A204.1 (cell line): ENCODE measurements at regions not wholly inside any gene's neighbourhood (a gene's known extent, or its start where the extent isn't known, plus 50 kb on each side); places are given as distances from the start of the nearest gene placed in this dataset.
"Not testable (repeated sequence)": the region's sequence is repeated elsewhere in the genome, so short reads cannot be mapped to it uniquely, and the experiment has no call there.

Source experiments
- FAIRE-seq: peaks from 2 replicates; lab custom pipeline; 2012; peaks lifted over from hg19 to GRCh38; lab: Jason Lieb, UNC

- not testable (repeated sequence) for FAIRE-seq
Measured at GRCh38 chr18:56438480-56438879, 199.9 kb downstream of the TXNL1 start.

DNA sequence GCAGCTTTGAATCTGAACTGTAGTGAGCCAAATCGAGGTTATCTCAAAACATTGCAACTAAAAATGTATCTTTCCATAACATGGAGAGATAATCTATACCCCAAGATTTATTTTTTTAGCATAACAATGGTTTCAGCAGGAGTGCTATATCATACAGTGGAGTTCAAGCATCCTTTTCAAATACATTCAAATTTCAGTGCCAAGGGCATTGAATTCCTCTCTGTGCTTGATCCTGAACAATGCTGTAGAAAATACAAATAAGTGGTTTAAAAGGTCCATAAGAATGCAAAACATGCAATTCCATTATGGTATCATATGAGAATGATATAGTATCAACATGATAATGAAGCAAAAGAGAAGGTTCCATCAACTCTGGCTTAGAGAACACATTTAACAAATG, 201.7 kb downstream of the TXNL1 start:
- no peak for FAIRE-seq

- no peak for FAIRE-seq
Measured at GRCh38 chr18:56433919-56434318, 204.5 kb downstream of the TXNL1 start.

- FAIRE-seq = no peak
Measured at GRCh38 chr18:56431551-56431950, 206.8 kb downstream of the TXNL1 start.

- FAIRE-seq = no peak
Measured at GRCh38 chr18:56423626-56424025, 214.8 kb downstream of the TXNL1 start.

DNA sequence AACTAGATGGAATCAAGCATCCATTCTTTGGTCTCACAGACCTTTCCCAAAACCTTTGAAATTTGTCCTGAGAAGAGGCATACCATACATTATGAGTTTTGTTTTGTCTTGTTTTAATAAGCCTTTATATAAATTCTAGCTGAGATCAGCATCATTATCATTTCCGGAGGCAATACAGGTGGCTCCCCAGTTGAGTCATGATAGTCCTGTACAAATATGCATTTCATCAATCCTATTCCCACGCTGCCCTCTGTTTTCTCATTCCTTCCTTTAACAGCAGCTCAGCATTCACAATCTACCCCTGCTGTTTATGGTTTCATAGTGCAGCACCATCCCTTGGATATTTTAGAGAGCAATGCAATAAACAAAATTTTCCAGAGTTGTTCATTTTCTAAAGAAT, 216.7 kb downstream of the TXNL1 start:
- no peak for FAIRE-seq

DNA sequence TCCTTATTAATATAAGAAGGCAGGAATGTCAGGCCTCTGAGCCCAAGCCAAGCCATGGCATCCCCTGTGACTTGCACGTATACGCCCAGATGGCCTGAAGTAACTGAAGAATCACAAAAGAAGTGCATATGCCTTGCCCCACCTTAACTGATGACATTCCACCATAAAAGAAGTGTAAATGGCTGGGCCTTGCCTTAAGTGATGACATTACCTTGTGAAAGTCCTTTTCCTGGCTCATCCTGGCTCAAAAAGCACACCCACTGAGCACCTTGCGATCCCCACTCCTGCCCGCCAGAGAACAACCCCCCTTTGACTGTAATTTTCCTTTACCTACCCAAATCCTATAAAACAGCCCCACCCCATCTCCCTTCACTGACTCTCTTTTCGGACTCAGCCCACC, 217.5 kb downstream of the TXNL1 start:
- FAIRE-seq = not testable (repeated sequence)

DNA sequence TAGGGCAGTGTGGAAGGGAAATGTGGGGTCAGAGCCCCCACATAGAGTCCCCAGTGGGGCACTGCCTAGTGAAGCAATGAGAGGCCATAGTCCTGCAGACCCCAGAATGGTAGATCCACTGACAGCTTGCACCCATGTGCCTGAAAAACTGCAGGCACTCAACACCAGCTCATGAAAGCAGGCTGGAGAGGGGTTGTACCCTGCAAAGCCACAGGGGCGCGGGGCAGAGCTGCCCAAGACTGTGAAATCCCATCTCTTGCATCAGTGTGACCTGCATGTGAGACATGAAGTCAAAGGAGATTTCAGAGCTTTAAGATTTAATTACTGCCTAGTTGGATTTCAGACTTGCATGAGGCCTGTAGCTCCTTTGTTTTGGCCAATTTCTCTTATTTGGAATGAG, 224.0 kb downstream of the TXNL1 start:
- FAIRE-seq = no peak

GRCh38 chr18:56413862-56414261, 224.5 kb downstream of the TXNL1 start:
- FAIRE-seq = no peak

GRCh38 chr18:56412951-56413350, 225.4 kb downstream of the TXNL1 start:
- no peak for FAIRE-seq

GRCh38 chr18:56409736-56410135, 228.7 kb downstream of the TXNL1 start:
- FAIRE-seq = no peak

DNA sequence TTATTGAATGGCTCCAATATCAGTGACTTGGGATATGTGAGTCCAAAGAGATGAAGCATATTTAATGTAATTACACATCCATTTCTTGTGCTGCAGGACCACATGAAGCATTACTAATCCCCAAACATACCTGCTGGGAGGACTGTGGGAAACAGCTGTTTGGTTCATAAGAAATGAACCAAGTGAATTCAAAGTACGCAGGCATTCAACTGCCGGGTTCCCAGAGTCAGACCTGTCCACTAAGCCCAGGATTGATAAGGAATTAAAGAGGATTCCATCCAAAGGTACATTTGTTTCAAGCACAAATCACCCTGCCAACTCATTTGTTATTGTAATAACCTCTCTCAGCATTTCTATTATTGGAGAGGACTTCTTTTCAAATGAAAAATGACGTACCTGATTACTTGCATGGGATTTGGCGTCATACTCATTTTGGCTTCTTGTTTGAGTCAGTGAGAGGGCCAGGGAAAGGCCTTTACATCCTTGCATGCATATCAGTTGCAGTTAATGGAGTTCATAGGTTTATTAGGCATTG, 230.7 kb downstream of the TXNL1 start:
- no peak for FAIRE-seq

DNA sequence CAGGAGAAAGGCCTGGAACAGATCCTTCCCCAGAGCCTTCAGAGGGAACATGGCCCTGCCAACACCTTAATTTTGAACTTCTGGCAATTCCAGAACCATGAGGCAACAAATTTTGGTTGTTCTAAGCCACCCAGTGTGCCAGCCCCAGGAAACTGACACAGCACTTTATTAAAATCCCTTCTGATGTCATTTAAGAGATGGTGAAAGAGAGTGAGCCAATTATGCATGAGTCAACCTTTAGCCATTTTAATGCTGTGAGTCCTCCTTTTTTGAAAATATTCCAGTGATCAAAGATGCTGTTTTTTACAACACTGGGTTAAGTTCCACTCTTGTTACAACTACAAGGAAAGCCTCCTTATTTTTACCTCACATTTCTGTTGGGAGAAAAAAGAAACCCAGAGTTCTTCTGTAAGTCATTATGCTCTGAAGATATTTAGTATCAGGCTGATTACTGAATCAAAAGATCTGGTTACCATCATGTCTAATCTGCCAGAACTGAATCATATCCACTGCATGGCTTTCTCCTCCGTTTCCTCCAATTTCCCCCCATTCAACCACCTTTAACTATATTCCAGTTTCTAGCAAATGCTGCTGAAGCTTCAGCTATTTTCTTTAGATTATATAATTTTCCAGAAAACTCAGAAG, 235.4 kb downstream of the TXNL1 start:
- no peak for FAIRE-seq

DNA sequence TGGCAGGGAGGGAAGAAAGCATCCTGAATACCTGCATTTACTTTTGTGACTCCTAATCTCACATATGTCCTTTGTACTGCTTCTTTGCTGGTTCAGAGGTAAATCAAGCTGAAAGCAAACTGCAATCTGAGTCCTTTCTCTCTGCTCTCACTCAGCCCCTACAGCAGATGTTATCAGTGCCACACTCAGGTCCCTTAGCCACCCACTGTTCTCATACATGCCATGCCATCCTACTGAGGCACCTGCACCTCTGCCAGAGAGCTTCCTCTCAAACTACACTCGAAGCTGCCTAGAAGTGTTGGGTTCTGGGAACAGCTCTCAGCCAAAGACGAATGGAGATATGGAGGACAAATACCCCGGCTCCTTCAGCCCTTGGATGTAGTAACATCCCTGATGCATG, 244.5 kb downstream of the TXNL1 start:
- no peak for FAIRE-seq

GRCh38 chr18:56391931-56392590, 246.3 kb downstream of the TXNL1 start:
- no peak for FAIRE-seq

- no peak for FAIRE-seq
Measured at GRCh38 chr18:56390626-56391025, 247.8 kb downstream of the TXNL1 start.

GRCh38 chr18:56389190-56389589, 249.2 kb downstream of the TXNL1 start:
- no peak for FAIRE-seq

DNA sequence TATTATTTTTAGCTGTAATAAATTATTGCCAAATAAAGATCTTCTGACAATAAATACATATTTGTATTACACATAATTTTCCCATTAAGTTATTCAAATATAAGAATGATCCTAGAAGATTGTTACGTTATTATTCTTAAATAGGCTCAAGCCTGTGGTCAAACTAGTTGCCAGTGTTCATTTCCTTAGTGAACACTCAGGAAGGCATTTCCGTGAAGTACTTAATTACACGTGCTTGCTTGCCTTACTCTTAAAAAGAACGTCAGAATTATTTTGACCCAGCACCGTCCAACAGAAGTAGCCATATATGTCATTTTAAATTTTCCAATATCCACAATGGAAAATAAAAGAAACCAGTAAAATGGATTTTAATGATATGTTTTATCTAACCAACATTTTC, 249.8 kb downstream of the TXNL1 start:
- FAIRE-seq = no peak

DNA sequence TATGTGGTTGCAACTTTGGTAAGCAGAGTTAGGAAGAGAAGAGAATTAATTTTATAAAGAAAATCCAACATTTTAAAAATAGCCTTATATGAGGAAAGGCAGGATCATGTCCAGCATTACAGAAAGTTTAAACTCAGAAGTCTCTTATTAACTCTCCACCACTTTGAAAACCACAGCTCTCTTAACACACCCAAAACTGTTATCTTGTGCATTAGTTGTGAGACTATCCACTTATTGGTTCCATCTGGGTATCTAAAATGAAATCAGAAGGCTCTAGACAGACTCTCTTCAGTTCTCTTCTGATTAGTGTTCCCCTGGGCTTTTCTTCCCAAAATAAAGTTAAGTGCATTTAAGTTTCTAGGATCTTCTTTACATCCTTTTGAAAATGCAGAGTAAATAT, 251.5 kb downstream of the TXNL1 start:
- no peak for FAIRE-seq

DNA sequence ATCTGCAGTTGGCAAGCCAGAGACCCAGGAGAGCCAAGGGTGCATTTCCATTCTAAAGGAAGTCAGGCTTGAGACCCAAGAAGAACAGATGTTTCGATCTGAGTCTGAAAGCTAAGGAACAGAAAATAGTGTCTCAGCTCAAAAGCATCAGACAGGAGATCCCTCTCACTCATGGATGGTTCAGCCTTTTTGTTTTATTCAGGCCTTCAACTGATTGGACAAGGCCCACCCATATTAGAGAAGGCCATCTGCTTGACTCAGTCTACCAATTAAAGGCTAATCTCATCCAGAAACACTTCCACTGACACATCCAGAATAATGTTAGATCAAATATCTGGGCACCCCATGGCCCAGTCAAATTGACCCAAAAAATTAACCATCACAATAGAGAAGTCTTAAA, 255.0 kb downstream of the TXNL1 start:
- FAIRE-seq = no peak

DNA sequence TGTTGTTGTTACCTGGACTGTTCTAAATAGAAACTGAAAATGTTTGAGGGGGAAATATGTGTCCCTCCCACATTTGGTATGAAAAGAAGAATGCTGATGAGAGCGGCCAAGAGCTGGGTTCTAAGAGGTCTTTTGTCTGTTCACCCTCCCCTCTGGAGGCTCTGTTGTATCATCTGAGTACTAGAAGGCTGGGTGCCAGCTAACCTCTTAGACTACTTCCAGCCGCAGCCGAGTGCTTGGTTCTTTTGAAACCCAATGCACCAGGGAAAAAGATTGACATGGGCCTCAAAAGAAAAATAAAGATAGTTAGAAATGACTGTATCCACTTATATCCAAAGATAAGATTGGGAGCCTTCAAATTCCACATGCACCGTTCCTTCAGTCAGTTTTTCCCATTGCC, 255.9 kb downstream of the TXNL1 start:
- FAIRE-seq = no peak

DNA sequence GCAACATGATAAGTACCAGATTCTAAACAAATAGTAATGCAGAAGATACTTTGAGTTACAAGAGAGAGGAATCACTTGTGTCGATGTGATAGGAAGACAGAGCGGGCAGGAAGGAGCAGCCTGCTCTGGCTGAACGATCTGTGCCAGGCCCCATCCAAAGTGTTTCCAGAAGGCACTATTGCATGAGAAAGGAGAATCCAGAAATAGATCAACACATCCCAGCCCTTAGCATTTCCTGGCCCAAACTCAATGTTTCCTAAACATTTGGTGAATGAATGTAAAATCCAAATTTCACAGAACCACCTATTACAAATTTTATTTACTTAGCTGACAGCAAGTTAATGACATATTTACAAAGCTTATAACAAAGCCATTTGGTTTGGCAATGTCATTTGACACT, 257.2 kb downstream of the TXNL1 start:
- FAIRE-seq = no peak

GRCh38 chr18:56380685-56381084, 257.7 kb downstream of the TXNL1 start:
- no peak for FAIRE-seq

- no peak for FAIRE-seq
Measured at GRCh38 chr18:56379256-56379655, 259.1 kb downstream of the TXNL1 start.
